IMR-90 (cell line): ENCODE measurements at regions not wholly inside any gene's neighbourhood (a gene's known extent, or its start where the extent isn't known, plus 50 kb on each side); places are given as distances from the start of the nearest gene placed in this dataset.
"Not testable (repeated sequence)": the region's sequence is repeated elsewhere in the genome, so short reads cannot be mapped to it uniquely, and the experiment has no call there.

Source experiments
- ATAC-seq: fragments of 200-7000 bp; cut with Tn5 transposase; 2 replicates; pipeline ENCODE4 v1.9.1; 2020; ENCODE audit warnings: low read depth, mild to moderate bottlenecking, moderate library complexity
- BruUV-seq: library from RNA; stranded (reverse); fragments of 400-500 nt; replicated peaks from 2 replicates; lab custom pipeline; 2021; lab: Mats Ljungman, UMichigan
- CTCF ChIA-PET: fragments of 300-600 bp; formaldehyde crosslinking; extraction: SDS; loops from one replicate; lab custom pipeline; 2021; ENCODE audit warnings: antibody characterized with exemption; lab: Yijun Ruan, JAX
- POLR2A ChIA-PET: fragments of 300-600 bp; sonication (Branson Sonifier 250); formaldehyde crosslinking; loops from one replicate; lab custom pipeline; 2022; ENCODE audit warnings: antibody characterized with exemption; ENCODE audit not compliant: unreplicated experiment; lab: Charles Lee
- DNase-seq: peaks from one replicate; pipeline ENCODE4 v3.0.0; 2013
- H2AFZ ChIP-seq: replicated peaks from 2 replicates; pipeline ENCODE3; 2013; ENCODE audit warnings: low read length, mild to moderate bottlenecking; ENCODE audit not compliant: poor library complexity
- H2AK5ac ChIP-seq: 2 replicates; pipeline ENCODE4 v1.6.1; 2013; ENCODE audit warnings: low read depth, low read length, inconsistent platforms
- H2AK9ac ChIP-seq: replicated peaks from 2 replicates; pipeline ENCODE3; 2013; ENCODE audit warnings: mild to moderate bottlenecking, low read depth, low read length, moderate library complexity; ENCODE audit not compliant: poor library complexity
- H2BK120ac ChIP-seq: 2 replicates; pipeline ENCODE4 v1.6.1; 2013; ENCODE audit warnings: low read depth, low read length, inconsistent platforms
- H2BK15ac ChIP-seq: 3 replicates; pipeline ENCODE4 v1.6.1; 2013; ENCODE audit warnings: low read depth, low read length, inconsistent platforms
- H2BK20ac ChIP-seq: 2 replicates; pipeline ENCODE4 v1.6.1; 2013; ENCODE audit warnings: low read depth, mild to moderate bottlenecking, inconsistent platforms, low read length, moderate library complexity
- H2BK5ac ChIP-seq: 2 replicates; pipeline ENCODE4 v1.6.1; 2013; ENCODE audit warnings: mild to moderate bottlenecking, low read depth, low read length, inconsistent platforms; ENCODE audit not compliant: poor library complexity, severe bottlenecking
- H3K14ac ChIP-seq: replicated peaks from 2 replicates; pipeline ENCODE4 v1.6.1; 2013; ENCODE audit warnings: low read depth, low read length, inconsistent platforms
- H3K18ac ChIP-seq: 2 replicates; pipeline ENCODE4 v1.6.1; 2013; ENCODE audit warnings: low read depth, low read length, control low read depth
- H3K23ac ChIP-seq: 2 replicates; pipeline ENCODE4 v1.6.1; 2013; ENCODE audit warnings: low read depth, low read length, inconsistent platforms
- H3K27ac ChIP-seq: 2 replicates; pipeline ENCODE4 v1.5.1; 2013; ENCODE audit warnings: mild to moderate bottlenecking, control low read depth, low read length; ENCODE audit not compliant: insufficient read depth
- H3K27me3 ChIP-seq: 2 replicates; pipeline ENCODE4 v1.6.1; 2013; ENCODE audit warnings: low read length; ENCODE audit not compliant: control insufficient read depth, insufficient read depth
- H3K36me3 ChIP-seq: 2 replicates; pipeline ENCODE4 v1.6.1; 2013; ENCODE audit warnings: low read length, mixed read lengths; ENCODE audit not compliant: control insufficient read depth, insufficient read depth
- H3K4ac ChIP-seq: 2 replicates; pipeline ENCODE4 v1.6.1; 2013; ENCODE audit warnings: low read depth, low read length, inconsistent platforms
- H3K4me1 ChIP-seq: 2 replicates; pipeline ENCODE4 v1.6.1; 2013; ENCODE audit warnings: low read length, mixed read lengths; ENCODE audit not compliant: control insufficient read depth, insufficient read depth
- H3K4me2 ChIP-seq: 2 replicates; pipeline ENCODE4 v1.6.1; 2013; ENCODE audit warnings: low read depth, mild to moderate bottlenecking, control low read depth, low read length, moderate library complexity
- H3K4me3 ChIP-seq: 2 replicates; pipeline ENCODE4 v1.5.1; 2013; ENCODE audit warnings: low read depth, mild to moderate bottlenecking, control low read depth, low read length, moderate library complexity; ENCODE audit not compliant: insufficient read depth
- H3K56ac ChIP-seq: 2 replicates; pipeline ENCODE4 v1.6.1; 2013; ENCODE audit warnings: low read length, inconsistent platforms; ENCODE audit not compliant: insufficient read depth; ENCODE audit errors: extremely low read depth
- H3K79me1 ChIP-seq, 2 experiments: 2 replicates each; pipeline ENCODE4 v1.6.1; 2013; ENCODE audit warnings: low read length in 2 of 2, inconsistent platforms in 1 of 2, low read depth in 1 of 2
- H3K9ac ChIP-seq: 2 replicates; pipeline ENCODE4 v1.6.1; 2013; ENCODE audit warnings: low read depth, low read length, control low read depth
- H3K9me1 ChIP-seq: 2 replicates; pipeline ENCODE4 v1.6.1; 2013; ENCODE audit warnings: low read length, inconsistent platforms; ENCODE audit not compliant: insufficient read depth
- H3K9me3 ChIP-seq: 2 replicates; pipeline ENCODE4 v1.6.1; 2013; ENCODE audit warnings: low read length; ENCODE audit not compliant: control insufficient read depth, insufficient read depth
- H4K20me1 ChIP-seq: 2 replicates; pipeline ENCODE4 v1.6.1; 2013; ENCODE audit warnings: low read length, inconsistent platforms; ENCODE audit not compliant: insufficient read depth
- H4K5ac ChIP-seq: 2 replicates; pipeline ENCODE4 v1.6.1; 2013; ENCODE audit warnings: mild to moderate bottlenecking, low read depth, low read length, control low read depth
- H4K8ac ChIP-seq, 2 experiments: 2 replicates each; pipeline ENCODE4 v1.6.1; 2013; ENCODE audit warnings: low read depth in 2 of 2, low read length in 2 of 2, control low read depth in 1 of 2, inconsistent platforms in 1 of 2
- H4K91ac ChIP-seq: 2 replicates; pipeline ENCODE4 v1.6.1; 2013; ENCODE audit warnings: low read depth, low read length, inconsistent platforms; ENCODE audit not compliant: insufficient read depth
- WGBS, 2 experiments: methylation state at CpG; one replicate each; pipeline versions ENCODE4 v1.1.5 to v1.1.7; 2013; ENCODE audit warnings: missing lambda C conversion rate in 2 of 2; ENCODE audit not compliant: insufficient read length in 1 of 2; ENCODE audit errors: extremely low coverage in 2 of 2; 5-methylcytosine and 5-hydroxymethylcytosine counted together
- dilution Hi-C: fragments of 300-500 bp; cut with HindIII; formaldehyde crosslinking; loops from one replicate; pipeline ENCODE4 v1.14.3; 2018; ENCODE audit warnings: low sequenced_read_pairs; ENCODE audit not compliant: unreplicated experiment
- in situ Hi-C: fragments of 300-500 bp; cut with MboI; formaldehyde crosslinking; loops from 3 replicates; pipeline ENCODE4 v1.14.3; 2019; ENCODE audit warnings: low sequenced_read_pairs, inconsistent platforms, mixed read lengths
- intact Hi-C: fragments of 100-400 bp; cut with micrococcal nuclease; formaldehyde crosslinking; loops from 2 replicates; pipeline ENCODE4 v1.10.0; 2022

- H3K4me3 ChIP-seq, H3K27me3 ChIP-seq, H2AFZ ChIP-seq, H3K36me3 ChIP-seq, H4K20me1 ChIP-seq, ATAC-seq, H2BK15ac ChIP-seq, in situ Hi-C loops, H3K4me1 ChIP-seq, H3K4ac ChIP-seq, H2BK5ac ChIP-seq, H3K27ac ChIP-seq, dilution Hi-C loops, H3K4me2 ChIP-seq, H4K91ac ChIP-seq, POLR2A ChIA-PET, H3K79me1 ChIP-seq, H2AK5ac ChIP-seq, H3K23ac ChIP-seq, H4K5ac ChIP-seq, H3K14ac ChIP-seq, H2BK20ac ChIP-seq, H3K9me1 ChIP-seq, H3K9me3 ChIP-seq, H2AK9ac ChIP-seq, H3K9ac ChIP-seq, DNase-seq, H2BK120ac ChIP-seq, H3K56ac ChIP-seq, CTCF ChIA-PET, intact Hi-C loops, H4K8ac ChIP-seq, H3K18ac ChIP-seq, BruUV-seq: not testable (repeated sequence)
- no CpG with 5 or more reads among the region's 1 CpG for WGBS, 2 experiments
Observed at GRCh38 chr3:145709779-145710178, 451.2 kb downstream of the PLOD2 start.
